Epithelial cell of prostate (primary cell): ENCODE measurements at regions not wholly inside any gene's neighbourhood (a gene's known extent, or its start where the extent isn't known, plus 50 kb on each side); places are given as distances from the start of the nearest gene placed in this dataset.

Experiments
- DNase-seq: peaks from one replicate; pipeline ENCODE4 v3.0.0-alpha.2; 2011; ENCODE audit warnings: low read depth, low spot score
- H3K27ac ChIP-seq: fragments of 450-650 bp; 2 replicates; pipeline ENCODE4 v1.5.1; 2017; ENCODE audit warnings: mild to moderate bottlenecking

- H3K27ac ChIP-seq, result no peak overlapping the region
- DNase-seq, result no peak
Observed at GRCh38 chr3:147975165-147975564, 566.0 kb downstream of the ZIC1 start.

GRCh38 chr3:147977001-147977400 is 567.8 kb downstream of the ZIC1 start:
- no peak for DNase-seq

DNA sequence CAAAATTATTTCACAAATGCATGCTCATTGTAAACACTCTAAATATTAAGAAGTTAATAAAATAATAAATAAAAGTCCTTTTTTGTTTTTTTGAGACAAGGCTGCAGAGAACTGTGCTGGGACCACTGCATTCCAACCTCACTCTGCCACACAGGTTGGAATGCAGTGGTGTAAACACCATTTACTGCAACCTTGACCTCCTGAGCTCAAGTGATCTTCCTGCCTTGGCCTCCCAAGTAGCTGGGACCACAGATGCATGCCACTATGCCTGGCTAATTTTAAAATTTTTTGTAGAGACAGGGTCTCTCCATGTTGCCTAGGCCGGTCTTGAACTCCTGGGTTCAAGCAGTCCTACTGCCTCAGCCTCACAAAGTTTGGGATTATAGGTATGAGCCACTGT is 578.4 kb downstream of the ZIC1 start:
- DNase-seq, result no peak
- no peak overlapping the region for H3K27ac ChIP-seq

More at GRCh38 chr3:147977001-147977400, 567.8 kb downstream of the ZIC1 start:
- H3K27ac ChIP-seq, result no peak overlapping the region

DNA sequence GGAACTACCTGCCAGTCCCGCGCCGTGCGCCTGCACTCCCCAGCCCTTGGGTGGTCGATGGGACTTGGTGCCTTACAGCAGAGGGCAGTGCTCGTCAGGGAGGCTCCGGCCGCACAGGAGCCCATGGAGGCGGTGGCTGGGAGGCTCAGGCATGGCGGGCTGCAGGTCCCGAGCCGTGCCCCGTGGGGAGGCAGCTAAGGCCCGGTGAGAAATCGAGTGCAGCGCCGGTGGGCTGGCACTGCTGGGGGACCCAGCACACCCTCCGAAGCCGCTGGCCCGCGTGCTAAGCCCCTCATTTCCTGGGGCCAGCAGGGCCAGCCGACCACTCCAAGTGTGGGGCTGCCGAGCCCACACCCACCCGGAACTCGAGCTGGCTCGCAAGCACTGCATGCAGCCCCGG is 580.2 kb downstream of the ZIC1 start:
- H3K27ac ChIP-seq, result no peak overlapping the region
- no peak for DNase-seq

- DNase-seq, result no peak
- H3K27ac ChIP-seq, result no peak overlapping the region
Observed at GRCh38 chr3:148002705-148003205, 593.6 kb downstream of the ZIC1 start.

DNA sequence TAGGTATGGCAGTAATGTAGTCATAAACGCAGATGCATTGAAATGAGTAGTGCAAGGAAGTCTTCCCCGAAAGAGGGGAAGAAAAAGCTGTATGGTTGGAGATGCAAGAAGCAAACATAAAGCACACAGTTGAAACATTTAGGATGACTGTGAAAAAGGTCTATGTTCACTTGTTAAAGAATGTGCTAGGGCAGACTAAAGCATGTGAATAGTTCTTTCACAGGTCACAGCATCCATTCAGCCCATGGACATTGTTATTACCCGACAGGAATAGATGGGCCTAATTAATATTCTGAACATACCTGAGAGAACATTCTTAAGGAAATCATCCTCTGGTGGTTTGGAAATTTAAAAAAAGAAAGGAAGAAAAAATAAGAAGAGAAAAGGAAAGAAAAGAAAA is 595.2 kb downstream of the ZIC1 start:
- no peak overlapping the region for H3K27ac ChIP-seq
- DNase-seq, result no peak

DNA sequence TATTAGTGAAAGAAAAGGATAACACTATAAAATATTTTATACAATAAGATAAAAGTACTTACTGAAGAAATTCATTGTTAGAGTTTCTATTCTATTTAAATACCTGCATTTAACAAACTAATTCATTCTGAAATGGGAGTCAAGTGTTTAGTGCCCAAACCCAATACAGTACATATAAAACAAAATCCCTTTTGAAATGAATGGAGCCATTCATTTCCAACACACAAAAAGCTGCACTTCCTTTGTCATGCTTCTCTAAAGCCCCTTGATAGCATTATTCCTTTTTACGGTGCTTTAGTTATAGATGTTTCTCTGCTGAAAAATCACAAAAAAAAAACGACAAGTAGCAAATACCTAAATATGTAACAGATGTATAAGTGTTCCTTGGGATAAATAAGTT is 596.3 kb downstream of the ZIC1 start:
- DNase-seq, result no peak
- no peak overlapping the region for H3K27ac ChIP-seq

DNA sequence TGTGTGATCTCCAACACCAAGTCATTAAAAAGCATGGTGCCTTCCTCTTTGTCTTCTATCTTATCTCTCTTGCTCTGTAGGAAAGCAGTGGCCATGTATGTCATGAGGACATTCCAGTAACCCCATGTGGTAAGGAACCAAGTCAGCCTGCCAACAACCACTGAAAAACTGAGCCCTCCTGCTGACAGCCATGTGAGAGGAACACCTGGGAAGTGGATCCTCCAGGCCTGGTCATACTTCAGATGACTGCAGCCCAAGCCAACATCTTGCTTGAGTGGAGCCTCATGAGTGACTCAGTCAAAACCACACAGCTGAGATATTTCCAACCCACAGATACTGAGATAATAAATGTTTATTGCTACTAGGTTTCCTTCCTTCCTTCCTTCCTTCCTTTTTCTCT is 597.3 kb downstream of the ZIC1 start:
- DNase-seq, result peak; percentile 48
- H3K27ac ChIP-seq, result no peak overlapping the region

DNA sequence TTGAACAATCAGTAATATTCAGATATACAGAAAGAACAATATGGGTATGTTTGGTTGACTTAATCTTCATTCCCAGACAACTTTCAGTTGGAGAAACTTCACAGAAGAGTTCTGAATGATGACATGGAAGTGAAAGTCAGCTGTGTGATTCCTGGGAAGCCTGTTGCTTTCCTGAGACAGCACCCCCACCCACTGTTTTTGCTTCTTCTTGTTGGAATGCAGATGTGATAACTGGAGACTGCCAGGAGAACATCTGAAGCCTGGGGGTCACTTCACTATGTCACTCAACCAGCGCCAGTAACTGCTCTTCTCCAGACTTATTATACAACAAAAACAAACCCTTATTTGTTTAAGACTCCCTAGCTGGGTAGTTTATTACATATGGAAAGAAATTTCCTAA is 599.4 kb downstream of the ZIC1 start:
- no peak for DNase-seq
- H3K27ac ChIP-seq, result no peak overlapping the region

GRCh38 chr3:148020861-148021260 is 611.7 kb downstream of the ZIC1 start:
- H3K27ac ChIP-seq, result no peak overlapping the region
- no peak for DNase-seq

DNA sequence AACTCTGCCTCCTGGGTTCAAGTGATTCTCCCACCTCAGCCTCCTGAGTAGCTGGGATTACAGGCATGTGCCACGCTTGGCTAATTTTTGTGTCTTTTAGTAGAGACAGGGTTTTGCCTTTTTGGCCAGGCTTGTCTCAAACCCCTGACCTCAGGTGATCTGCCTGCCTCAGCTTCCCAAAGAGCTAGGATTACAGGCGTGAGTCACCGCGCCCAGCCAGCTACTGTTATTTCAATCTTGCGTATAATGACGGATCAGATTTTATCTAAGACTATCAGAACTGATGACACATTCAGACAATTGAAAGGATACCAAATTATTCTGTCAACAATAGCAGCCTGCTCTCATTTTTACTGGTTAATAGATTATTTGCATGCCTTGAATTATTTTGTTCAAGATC is 612.2 kb downstream of the ZIC1 start:
- no peak for DNase-seq
- H3K27ac ChIP-seq, result no peak overlapping the region

- H3K27ac ChIP-seq, result no peak overlapping the region
- DNase-seq, result no peak
Observed at GRCh38 chr3:148023994-148024393, 614.8 kb downstream of the ZIC1 start.

GRCh38 chr3:148026009-148026588 is 616.9 kb downstream of the ZIC1 start:
- DNase-seq, result no peak
- no peak overlapping the region for H3K27ac ChIP-seq

GRCh38 chr3:148030975-148031374 is 621.8 kb downstream of the ZIC1 start:
- DNase-seq, result no peak
- H3K27ac ChIP-seq, result no peak overlapping the region

DNA sequence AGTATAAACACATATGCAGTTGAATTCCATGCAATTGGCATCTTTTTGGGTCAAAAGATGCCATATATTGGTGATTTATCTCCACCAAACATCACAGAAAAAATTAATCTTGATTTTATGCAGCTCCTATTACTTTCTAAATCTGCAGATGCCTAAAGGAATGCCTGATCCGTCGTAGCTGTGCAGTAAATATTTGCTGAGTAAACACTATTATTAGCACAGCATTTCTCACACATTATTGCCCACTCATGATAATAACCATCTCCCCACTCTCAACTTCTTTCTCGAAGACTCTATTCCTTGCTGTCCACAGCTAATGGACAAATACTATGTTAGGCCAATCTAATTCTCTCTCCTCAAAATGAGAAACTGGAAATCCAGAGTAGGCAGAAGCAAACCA is 625.2 kb downstream of the ZIC1 start:
- DNase-seq, result no peak

GRCh38 chr3:148036331-148036876 is 627.2 kb downstream of the ZIC1 start:
- no peak for DNase-seq

More for the DNA sequence above, 625.2 kb downstream of the ZIC1 start:
- H3K27ac ChIP-seq, result no peak overlapping the region

DNA sequence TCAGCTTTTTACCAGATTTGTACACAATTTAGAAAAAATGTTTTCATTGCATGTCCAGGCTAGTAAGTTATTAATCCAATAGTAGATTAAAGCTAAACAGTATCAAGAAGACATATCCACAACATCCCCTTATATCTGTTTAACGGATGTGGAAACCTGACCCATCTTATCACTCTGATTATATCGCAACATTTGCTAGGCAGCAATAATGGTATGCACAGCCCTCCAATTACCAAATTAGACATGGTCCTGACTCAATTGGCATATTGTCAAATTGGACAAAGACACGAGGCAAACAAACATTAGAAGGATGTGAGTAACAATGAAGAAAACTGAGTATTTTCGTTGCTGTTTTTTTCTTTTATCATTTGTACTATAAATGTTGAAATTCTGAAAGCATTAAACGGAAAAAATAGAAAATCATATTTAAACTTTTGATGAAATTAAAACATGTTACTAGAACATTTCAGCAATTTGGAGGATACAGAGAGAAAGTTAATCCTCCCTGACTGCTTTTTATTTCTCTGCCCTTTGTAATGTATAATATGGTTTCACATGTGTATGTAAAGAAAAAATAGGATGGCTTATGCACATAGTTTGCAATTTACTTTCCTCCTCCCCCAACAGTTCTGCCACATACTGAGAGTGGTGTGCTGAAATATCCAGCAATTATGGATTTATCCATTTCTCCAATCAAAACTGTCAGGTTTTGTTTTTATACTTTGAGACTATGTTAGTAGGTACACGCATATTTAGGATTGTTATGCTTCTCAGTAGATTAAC is 633.7 kb downstream of the ZIC1 start:
- no peak overlapping the region for H3K27ac ChIP-seq

More at GRCh38 chr3:148036331-148036876, 627.2 kb downstream of the ZIC1 start:
- no peak overlapping the region for H3K27ac ChIP-seq

GRCh38 chr3:148044151-148044550 is 635.0 kb downstream of the ZIC1 start:
- no peak overlapping the region for H3K27ac ChIP-seq

More for the DNA sequence above, 633.7 kb downstream of the ZIC1 start:
- no peak for DNase-seq

DNA sequence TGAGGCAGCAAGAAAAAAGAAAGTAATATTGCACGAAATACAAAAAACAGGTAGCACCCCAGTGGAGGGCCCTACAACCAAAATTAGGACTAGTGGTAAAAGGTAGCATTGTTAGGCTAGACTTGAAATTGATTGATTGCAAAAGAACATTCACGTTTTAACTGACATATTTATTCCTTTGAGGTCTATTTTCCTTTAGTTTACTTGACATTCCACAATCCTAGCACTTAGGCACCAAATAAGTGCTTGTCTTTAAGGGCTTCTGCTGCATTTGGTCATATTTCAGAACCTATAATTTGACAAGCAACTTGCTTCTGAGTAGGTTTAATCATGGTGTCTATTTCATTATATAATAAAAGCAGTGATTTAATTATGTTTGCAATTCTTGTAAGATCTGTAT is 642.7 kb upstream of the AGTR1 start:
- no peak for DNase-seq
- no peak overlapping the region for H3K27ac ChIP-seq

More at GRCh38 chr3:148044151-148044550, 635.0 kb downstream of the ZIC1 start:
- no peak for DNase-seq

DNA sequence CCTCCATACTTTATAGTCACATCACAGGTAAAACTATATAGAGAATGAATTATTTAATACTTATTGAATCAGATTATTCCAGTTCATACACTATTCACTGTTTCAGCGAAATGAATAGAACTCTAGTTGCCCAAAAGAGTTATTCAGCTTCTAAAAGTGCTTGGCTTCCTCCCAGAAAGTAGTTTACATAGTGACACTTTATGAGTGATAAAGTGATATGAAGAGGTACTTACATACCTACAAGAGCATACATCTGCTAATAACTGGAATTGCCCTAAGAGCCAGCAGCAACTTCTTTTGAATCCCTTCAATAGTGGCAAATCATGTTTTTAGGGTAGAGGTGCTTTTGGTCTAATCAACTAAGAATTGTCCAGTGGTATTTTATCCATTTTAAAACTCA is 635.1 kb upstream of the AGTR1 start:
- DNase-seq, result no peak
- H3K27ac ChIP-seq, result no peak overlapping the region

DNA sequence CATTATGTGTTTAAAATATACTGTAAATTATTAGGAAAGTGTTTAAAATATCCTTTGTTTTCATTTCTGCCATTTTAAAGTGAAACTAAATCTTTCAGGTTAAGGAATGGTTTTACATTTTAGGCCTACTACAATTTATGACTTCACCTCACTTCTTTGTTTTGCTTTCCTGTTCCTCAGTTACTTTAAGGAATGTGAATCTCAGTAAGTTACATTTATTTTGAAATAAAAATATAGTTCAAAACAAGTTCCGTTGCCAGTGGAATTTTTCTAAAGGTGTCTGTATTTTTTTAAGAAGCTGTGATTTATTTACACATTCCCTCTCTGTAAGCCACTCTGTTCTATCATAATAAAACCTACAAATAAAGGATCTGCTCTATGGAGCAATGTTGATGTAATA is 630.9 kb upstream of the AGTR1 start:
- H3K27ac ChIP-seq, result no peak overlapping the region
- DNase-seq, result no peak
